SW 1271 (cell line): ENCODE measurements at regions not wholly inside any gene's neighbourhood (a gene's known extent, or its start where the extent isn't known, plus 50 kb on each side); places are given as distances from the start of the nearest gene placed in this dataset.
"Not testable (repeated sequence)": the region's sequence is repeated elsewhere in the genome, so short reads cannot be mapped to it uniquely, and the experiment has no call there.

Experiments used
- DNase-seq, 2 experiments: peaks; one replicate each; lab custom pipeline; 2025; lab: John Stamatoyannopoulos, UW

- DNase-seq: no peak
Observed at GRCh38 chr15:62503451-62503850, 338.4 kb upstream of the C2CD4B start.

GRCh38 chr15:62505762-62506161, 340.7 kb upstream of the C2CD4B start:
- DNase-seq: no peak

GRCh38 chr15:62506217-62506805, 341.2 kb upstream of the C2CD4B start:
- peak in 1 of 2 experiments; percentile 50 for DNase-seq

GRCh38 chr15:62509395-62509958, 344.4 kb upstream of the C2CD4B start:
- no peak for DNase-seq

- no peak for DNase-seq
Observed at GRCh38 chr15:62510791-62511190, 345.7 kb upstream of the C2CD4B start.

- DNase-seq: no peak
Observed at GRCh38 chr15:62512904-62513303, 347.8 kb upstream of the C2CD4B start.

- no peak for DNase-seq
Observed at GRCh38 chr15:62513893-62514292, 348.8 kb upstream of the C2CD4B start.

- no peak for DNase-seq
Observed at GRCh38 chr15:62515696-62516395, 350.8 kb upstream of the C2CD4B start.

- DNase-seq: no peak
Observed at GRCh38 chr15:62517541-62517940, 352.5 kb upstream of the C2CD4B start.

GRCh38 chr15:62518666-62519065, 353.6 kb upstream of the C2CD4B start:
- not testable (repeated sequence) for DNase-seq

- DNase-seq: no peak
Observed at GRCh38 chr15:62519900-62520299, 354.8 kb upstream of the C2CD4B start.

GRCh38 chr15:62520887-62521286, 355.8 kb upstream of the C2CD4B start:
- no peak for DNase-seq

- no peak for DNase-seq
Observed at GRCh38 chr15:62521396-62521795, 356.3 kb upstream of the C2CD4B start.

GRCh38 chr15:62524848-62525247, 359.8 kb upstream of the C2CD4B start:
- no peak for DNase-seq

GRCh38 chr15:62527387-62527786, 362.3 kb upstream of the C2CD4B start:
- DNase-seq: no peak

- DNase-seq: no peak
Observed at GRCh38 chr15:62528505-62528904, 363.4 kb upstream of the C2CD4B start.

GRCh38 chr15:62532367-62532766, 367.3 kb upstream of the C2CD4B start:
- DNase-seq: no peak

- no peak for DNase-seq
Observed at GRCh38 chr15:62533687-62534086, 368.6 kb upstream of the C2CD4B start.

- DNase-seq: no peak
Observed at GRCh38 chr15:62534996-62535395, 369.9 kb upstream of the C2CD4B start.

GRCh38 chr15:62539236-62539635, 374.2 kb upstream of the C2CD4B start:
- no peak for DNase-seq

- DNase-seq: no peak
Observed at GRCh38 chr15:62541250-62541649, 376.2 kb upstream of the C2CD4B start.

- DNase-seq: no peak
Observed at GRCh38 chr15:62541846-62542245, 376.8 kb upstream of the C2CD4B start.

- no peak for DNase-seq
Observed at GRCh38 chr15:62544446-62544845, 379.4 kb upstream of the C2CD4B start.
